ENCODE measurements at regions not wholly inside any gene's neighbourhood (a gene's known extent, or its start where the extent isn't known, plus 50 kb on each side); places are given as distances from the start of the nearest gene placed in this dataset.
A peak's percentile ranks its signal among the peaks of the same experiment; 100 is the strongest.

- TF ChIP-seq CTCF (IDR thresholded peaks at IDR 0.05; ENCODE audit: low read depth, low read length, missing control alignments): no peak
- no peak for DNase-seq (ENCODE audit: low read depth)
- in situ Hi-C loops (cut with HindIII; ENCODE audit: low sequenced_read_pairs): no loop called here
These were observed 210.5 kb upstream of the ANO3 start for GRCh38 chr11:26121466-26121865.

GRCh38 chr11:26126741-26127140, 205.2 kb upstream of the ANO3 start:
- in situ Hi-C loops (cut with HindIII; ENCODE audit: low sequenced_read_pairs): no loop called here
- H3K4me3 ChIP-seq (ENCODE audit: low read depth, low read length): no peak overlapping the region
- TF ChIP-seq CTCF (IDR thresholded peaks at IDR 0.05; ENCODE audit: low read depth, low read length, missing control alignments): no peak
- no peak for DNase-seq (ENCODE audit: low read depth)

More at GRCh38 chr11:26121466-26121865, 210.5 kb upstream of the ANO3 start:
- no peak overlapping the region for H3K4me3 ChIP-seq (ENCODE audit: low read depth, low read length)

- no peak for TF ChIP-seq CTCF (IDR thresholded peaks at IDR 0.05; ENCODE audit: low read depth, low read length, missing control alignments)
- in situ Hi-C loops (cut with HindIII; ENCODE audit: low sequenced_read_pairs): no loop called here
- DNase-seq (ENCODE audit: low read depth): no peak
- no peak overlapping the region for H3K4me3 ChIP-seq (ENCODE audit: low read depth, low read length)
These were observed 204.6 kb upstream of the ANO3 start for GRCh38 chr11:26127336-26127735.

- TF ChIP-seq CTCF (IDR thresholded peaks at IDR 0.05; ENCODE audit: low read depth, low read length, missing control alignments): no peak
- H3K4me3 ChIP-seq (ENCODE audit: low read depth, low read length): no peak overlapping the region
- in situ Hi-C loops (cut with HindIII; ENCODE audit: low sequenced_read_pairs): no loop called here
These were observed 200.5 kb upstream of the ANO3 start for GRCh38 chr11:26131406-26131805.

GRCh38 chr11:26134053-26134452, 197.9 kb upstream of the ANO3 start:
- in situ Hi-C loops (cut with HindIII; ENCODE audit: low sequenced_read_pairs): no loop called here
- no peak for TF ChIP-seq CTCF (IDR thresholded peaks at IDR 0.05; ENCODE audit: low read depth, low read length, missing control alignments)
- DNase-seq (ENCODE audit: low read depth): no peak
- H3K4me3 ChIP-seq (ENCODE audit: low read depth, low read length): no peak overlapping the region

More at GRCh38 chr11:26131406-26131805, 200.5 kb upstream of the ANO3 start:
- no peak for DNase-seq (ENCODE audit: low read depth)

GRCh38 chr11:26134481-26135355, 197.2 kb upstream of the ANO3 start:
- H3K4me3 ChIP-seq (ENCODE audit: low read depth, low read length): no peak overlapping the region
- peak; percentile 48 for TF ChIP-seq CTCF (IDR thresholded peaks at IDR 0.05; ENCODE audit: low read depth, low read length, missing control alignments)
- in situ Hi-C loops (cut with HindIII; ENCODE audit: low sequenced_read_pairs): no loop called here
- DNase-seq (ENCODE audit: low read depth): peak; percentile 6
